ENCODE measurements at regions not wholly inside any gene's neighbourhood (a gene's known extent, or its start where the extent isn't known, plus 50 kb on each side); places are given as distances from the start of the nearest gene placed in this dataset.
"Not testable (repeated sequence)": the region's sequence is repeated elsewhere in the genome, so short reads cannot be mapped to it uniquely, and the experiment has no call there.

GRCh38 chr14:106334428-106335109 lies 808.2 kb downstream of the TMEM121 start:
- H3K36me3 ChIP-seq; H3K4me3 ChIP-seq; DNase-seq (ENCODE audit: low read depth in 1 of 2, low spot score in 1 of 2); H3K4me1 ChIP-seq (ENCODE audit: low read depth); H3K27me3 ChIP-seq; H3K27ac ChIP-seq; H3K9me3 ChIP-seq (ENCODE audit: low read depth): not testable (repeated sequence)

DNA sequence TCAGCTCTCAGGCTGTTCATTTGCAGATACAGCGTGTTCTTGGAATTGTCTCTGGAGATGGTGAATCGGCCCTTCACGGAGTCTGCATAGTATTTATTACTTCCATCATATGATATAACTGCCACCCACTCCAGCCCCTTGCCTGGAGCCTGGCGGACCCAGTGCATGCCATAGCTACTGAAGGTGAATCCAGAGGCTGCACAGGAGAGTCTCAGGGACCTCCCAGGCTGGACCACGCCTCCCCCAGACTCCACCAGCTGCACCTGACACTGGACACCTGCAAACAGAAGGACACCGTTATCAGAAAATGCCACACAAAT lies 808.7 kb downstream of the TMEM121 start:
- H3K36me3 ChIP-seq; H3K27ac ChIP-seq; H3K27me3 ChIP-seq; H3K9me3 ChIP-seq (ENCODE audit: low read depth); H3K4me3 ChIP-seq; H3K4me1 ChIP-seq (ENCODE audit: low read depth); DNase-seq (ENCODE audit: low read depth in 1 of 2, low spot score in 1 of 2): not testable (repeated sequence)

- H3K9me3 ChIP-seq (ENCODE audit: low read depth); H3K27ac ChIP-seq; H3K27me3 ChIP-seq; H3K36me3 ChIP-seq; DNase-seq (ENCODE audit: low read depth in 1 of 2, low spot score in 1 of 2); H3K4me3 ChIP-seq; H3K4me1 ChIP-seq (ENCODE audit: low read depth): not testable (repeated sequence)
Measured at GRCh38 chr14:106338775-106339174, 812.4 kb downstream of the TMEM121 start.

DNA sequence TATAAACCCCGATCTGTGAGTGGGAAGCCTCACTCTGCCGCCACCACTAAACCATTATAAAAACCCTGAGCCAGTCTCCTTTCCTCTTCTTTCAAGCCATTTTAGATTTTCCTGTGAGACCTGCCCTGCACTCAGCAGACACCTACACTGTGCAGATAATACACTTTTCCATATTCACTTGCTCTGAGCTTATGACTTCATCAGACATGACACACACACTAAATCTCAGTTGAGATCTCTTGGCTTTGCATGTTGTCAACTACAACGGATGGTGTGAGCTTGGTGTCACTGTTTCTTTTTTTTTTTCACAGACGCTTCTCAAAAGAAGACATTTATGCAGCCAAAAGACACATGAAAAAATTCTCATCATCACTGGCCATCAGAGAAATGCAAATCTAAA lies 814.3 kb downstream of the TMEM121 start:
- H3K27me3 ChIP-seq = not testable (repeated sequence)

GRCh38 chr14:106341161-106341560 lies 814.8 kb downstream of the TMEM121 start:
- not testable (repeated sequence) for H3K27me3 ChIP-seq; H3K4me3 ChIP-seq; H3K36me3 ChIP-seq; H3K9me3 ChIP-seq (ENCODE audit: low read depth); H3K4me1 ChIP-seq (ENCODE audit: low read depth); H3K27ac ChIP-seq; DNase-seq (ENCODE audit: low read depth in 1 of 2, low spot score in 1 of 2)

More for the DNA sequence above, 814.3 kb downstream of the TMEM121 start:
- not testable (repeated sequence) for H3K4me3 ChIP-seq; H3K4me1 ChIP-seq (ENCODE audit: low read depth); DNase-seq (ENCODE audit: low read depth in 1 of 2, low spot score in 1 of 2); H3K36me3 ChIP-seq; H3K9me3 ChIP-seq (ENCODE audit: low read depth); H3K27ac ChIP-seq

- H3K27me3 ChIP-seq = no peaks in the 10 kb centered on the region
- no peaks in the 10 kb centered on the region for H3K4me1 ChIP-seq (ENCODE audit: low read depth)
- H3K36me3 ChIP-seq = no peaks in the 10 kb centered on the region
- H3K9me3 ChIP-seq (ENCODE audit: low read depth) = no peaks in the 10 kb centered on the region
- no peak for TF ChIP-seq CTCF (IDR thresholded peaks at IDR 0.05; ENCODE audit: low read depth, low read length)
- no peak overlapping the region for H3K27ac ChIP-seq
- no peak overlapping the region for H3K4me3 ChIP-seq
- DNase-seq (ENCODE audit: low read depth in 1 of 2, low spot score in 1 of 2) = no peak
Measured at GRCh38 chr14:106343626-106344025, 817.2 kb downstream of the TMEM121 start.

- not testable (repeated sequence) for H3K4me3 ChIP-seq; H3K27ac ChIP-seq; H3K9me3 ChIP-seq (ENCODE audit: low read depth)
Measured at GRCh38 chr14:106344065-106344614, 817.8 kb downstream of the TMEM121 start.

GRCh38 chr14:106344791-106345479 lies 818.6 kb downstream of the TMEM121 start:
- not testable (repeated sequence) for H3K9me3 ChIP-seq (ENCODE audit: low read depth); H3K4me3 ChIP-seq; H3K4me1 ChIP-seq (ENCODE audit: low read depth); H3K27me3 ChIP-seq; H3K36me3 ChIP-seq; DNase-seq (ENCODE audit: low read depth in 1 of 2, low spot score in 1 of 2); H3K27ac ChIP-seq

More at GRCh38 chr14:106344065-106344614, 817.8 kb downstream of the TMEM121 start:
- DNase-seq (ENCODE audit: low read depth in 1 of 2, low spot score in 1 of 2); H3K36me3 ChIP-seq; H3K4me1 ChIP-seq (ENCODE audit: low read depth); H3K27me3 ChIP-seq: not testable (repeated sequence)

DNA sequence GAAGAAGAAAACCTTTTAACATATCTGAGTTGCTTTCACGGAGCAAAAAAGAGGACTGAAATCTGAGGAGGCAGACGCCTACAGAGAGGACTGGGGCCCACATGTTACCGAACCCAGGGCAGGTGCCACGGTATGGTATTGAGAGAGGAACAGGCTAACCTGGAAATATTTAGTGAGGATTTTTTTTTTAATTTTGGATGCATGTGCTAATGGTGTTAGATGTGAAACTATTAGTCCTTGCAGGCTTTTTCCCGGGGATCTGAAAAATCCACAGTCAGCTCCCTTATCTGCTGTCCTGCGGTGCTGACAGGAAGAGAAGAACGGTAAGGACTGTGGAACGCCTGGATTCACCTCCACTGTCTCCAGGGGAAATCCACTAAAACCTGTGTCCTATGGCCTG lies 819.7 kb downstream of the TMEM121 start:
- no peaks in the 10 kb centered on the region for H3K27me3 ChIP-seq
- H3K4me3 ChIP-seq = no peak overlapping the region
- no peaks in the 10 kb centered on the region for H3K4me1 ChIP-seq (ENCODE audit: low read depth)
- no peaks in the 10 kb centered on the region for H3K9me3 ChIP-seq (ENCODE audit: low read depth)
- no peak for DNase-seq (ENCODE audit: low read depth in 1 of 2, low spot score in 1 of 2)
- H3K27ac ChIP-seq = no peak overlapping the region
- no peak for TF ChIP-seq CTCF (IDR thresholded peaks at IDR 0.05; ENCODE audit: low read depth, low read length)
- no peaks in the 10 kb centered on the region for H3K36me3 ChIP-seq
